HG03175 (cell line): ENCODE measurements at regions not wholly inside any gene's neighbourhood (a gene's known extent, or its start where the extent isn't known, plus 50 kb on each side); places are given as distances from the start of the nearest gene placed in this dataset.

Experiments used
- ATAC-seq: cut with Tn5 transposase; IDR thresholded peaks from one replicate; pipeline ENCODE4 v1.9.1; 2021; ENCODE audit warnings: mild to moderate bottlenecking, moderate library complexity; ENCODE audit not compliant: unreplicated experiment

- peak; percentile 95 for ATAC-seq
Measured at GRCh38 chr12:97404543-97404942, 58.1 kb upstream of the RMST start.

GRCh38 chr12:97408363-97408762, 54.2 kb upstream of the RMST start:
- ATAC-seq: no peak

DNA sequence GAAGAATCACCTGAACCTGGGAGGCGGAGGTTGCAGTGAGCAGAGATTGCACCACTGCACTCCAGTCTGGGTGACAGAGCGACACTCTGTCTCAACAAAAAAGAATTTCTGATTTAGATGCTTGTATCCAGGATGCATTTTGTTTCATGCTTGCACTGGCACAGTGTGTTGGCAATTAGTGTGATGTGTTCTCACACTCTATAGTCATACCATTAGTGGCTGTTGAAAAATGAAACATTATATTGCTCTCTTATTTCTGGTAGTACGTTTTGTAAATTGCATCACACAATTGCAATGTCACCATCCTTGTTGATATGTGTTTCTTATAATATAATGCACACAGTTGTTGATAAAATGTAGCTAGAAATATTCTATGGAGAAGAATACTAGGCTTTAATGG, 51.3 kb upstream of the RMST start:
- ATAC-seq: no peak
